NT2/D1 (cell line): ENCODE measurements at regions not wholly inside any gene's neighbourhood (a gene's known extent, or its start where the extent isn't known, plus 50 kb on each side); places are given as distances from the start of the nearest gene placed in this dataset.

Experiments used
- DNase-seq: peaks from one replicate; pipeline ENCODE4 v3.0.0-alpha.2; 2011; ENCODE audit warnings: low read depth, low spot score
- H3K27me3 ChIP-seq: 2 replicates; pipeline ENCODE4 v1.6.0; 2011; ENCODE audit warnings: mild to moderate bottlenecking; ENCODE audit not compliant: insufficient read length, insufficient read depth
- H3K36me3 ChIP-seq: 2 replicates; pipeline ENCODE4 v1.6.1; 2011; ENCODE audit warnings: mild to moderate bottlenecking, low read length, mixed read lengths; ENCODE audit not compliant: insufficient read depth, insufficient read length
- H3K4me1 ChIP-seq: 2 replicates; pipeline ENCODE4 v1.5.1; 2011; ENCODE audit not compliant: insufficient read depth, insufficient read length
- H3K4me3 ChIP-seq: 2 replicates; pipeline ENCODE4 v1.5.1; 2011; ENCODE audit warnings: low read depth; ENCODE audit not compliant: insufficient read length
- H3K9ac ChIP-seq: 2 replicates; pipeline ENCODE4 v1.6.0; 2011; ENCODE audit warnings: low read depth; ENCODE audit not compliant: insufficient read length
- H3K9me3 ChIP-seq: 2 replicates; pipeline ENCODE4 v1.5.1; 2011; ENCODE audit warnings: mild to moderate bottlenecking, low read length; ENCODE audit not compliant: insufficient read depth
- SUZ12 ChIP-seq: IDR thresholded peaks from 2 replicates; pipeline ENCODE4 v1.6.1; 2011; ENCODE audit not compliant: insufficient read length, insufficient read depth; ENCODE audit errors: extremely low read depth
- YY1 ChIP-seq: IDR thresholded peaks from 2 replicates; pipeline ENCODE4 v1.6.1; 2011; ENCODE audit not compliant: insufficient read length, insufficient read depth
- ZNF274 ChIP-seq: IDR thresholded peaks from 2 replicates; pipeline ENCODE4 v1.6.1; 2011; ENCODE audit warnings: mild to moderate bottlenecking, low read depth, low read length

GRCh38 chr1:90534663-90535295, 182.3 kb downstream of the BARHL2 start:
- H3K4me3 ChIP-seq: no peak overlapping the region
- H3K9ac ChIP-seq: no peak overlapping the region
- peak; percentile 42 for DNase-seq
- TF ChIP-seq ZNF274 (no peak), YY1 (no peak), SUZ12 (no peak)
- no peaks in the 10 kb centered on the region for H3K4me1 ChIP-seq
- H3K36me3 ChIP-seq: no peaks in the 10 kb centered on the region
- no peaks in the 10 kb centered on the region for H3K27me3 ChIP-seq
- H3K9me3 ChIP-seq: no peaks in the 10 kb centered on the region

GRCh38 chr1:90534116-90534515, 183.0 kb downstream of the BARHL2 start:
- H3K4me3 ChIP-seq: no peak overlapping the region
- DNase-seq: no peak
- no peak overlapping the region for H3K9ac ChIP-seq
- no peaks in the 10 kb centered on the region for H3K27me3 ChIP-seq
- TF ChIP-seq SUZ12 (no peak), YY1 (no peak), ZNF274 (no peak)
- no peaks in the 10 kb centered on the region for H3K9me3 ChIP-seq
- no peaks in the 10 kb centered on the region for H3K4me1 ChIP-seq
- no peaks in the 10 kb centered on the region for H3K36me3 ChIP-seq

- no peak for DNase-seq
- Histone ChIP-seq H3K27me3 (no peaks in the 10 kb centered on the region), H3K4me1 (no peaks in the 10 kb centered on the region), H3K9me3 (no peaks in the 10 kb centered on the region), H3K4me3 (no peak overlapping the region), H3K36me3 (no peaks in the 10 kb centered on the region), H3K9ac (no peak overlapping the region)
- no peak for TF ChIP-seq ZNF274
- TF ChIP-seq SUZ12: no peak
- no peak for TF ChIP-seq YY1
These were observed 190.1 kb downstream of the BARHL2 start for GRCh38 chr1:90526954-90527353.

DNA sequence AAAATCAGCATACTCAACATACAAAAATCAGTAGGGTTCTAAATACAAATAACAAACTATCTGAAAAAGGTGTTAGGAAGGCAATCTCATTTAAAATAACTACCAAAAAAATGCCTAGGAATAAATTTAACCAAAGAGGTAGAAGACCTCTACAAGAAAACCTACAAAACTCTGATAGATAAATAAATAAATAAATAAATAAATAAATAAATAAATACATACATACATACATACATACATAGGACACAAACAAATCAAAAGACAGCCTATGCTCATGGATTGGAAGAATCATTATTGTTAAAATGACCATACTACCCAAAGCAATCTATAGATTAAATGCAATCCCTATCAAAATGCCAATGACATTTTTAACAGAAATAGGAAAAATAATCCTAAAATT, 194.7 kb downstream of the BARHL2 start:
- TF ChIP-seq YY1 (no peak), ZNF274 (no peak), SUZ12 (no peak)
- H3K27me3 ChIP-seq: no peaks in the 10 kb centered on the region
- H3K9me3 ChIP-seq: no peaks in the 10 kb centered on the region
- no peak for DNase-seq
- H3K4me1 ChIP-seq: no peaks in the 10 kb centered on the region
- no peaks in the 10 kb centered on the region for H3K36me3 ChIP-seq
- no peak overlapping the region for H3K9ac ChIP-seq
- no peak overlapping the region for H3K4me3 ChIP-seq

- DNase-seq: no peak
- H3K4me3 ChIP-seq: no peak overlapping the region
- no peaks in the 10 kb centered on the region for H3K4me1 ChIP-seq
- TF ChIP-seq YY1: no peak
- no peak for TF ChIP-seq ZNF274
- no peak for TF ChIP-seq SUZ12
- H3K36me3 ChIP-seq: no peaks in the 10 kb centered on the region
- H3K9ac ChIP-seq: no peak overlapping the region
- H3K27me3 ChIP-seq: no peaks in the 10 kb centered on the region
- no peaks in the 10 kb centered on the region for H3K9me3 ChIP-seq
These were observed 203.1 kb downstream of the BARHL2 start for GRCh38 chr1:90513956-90514355.

DNA sequence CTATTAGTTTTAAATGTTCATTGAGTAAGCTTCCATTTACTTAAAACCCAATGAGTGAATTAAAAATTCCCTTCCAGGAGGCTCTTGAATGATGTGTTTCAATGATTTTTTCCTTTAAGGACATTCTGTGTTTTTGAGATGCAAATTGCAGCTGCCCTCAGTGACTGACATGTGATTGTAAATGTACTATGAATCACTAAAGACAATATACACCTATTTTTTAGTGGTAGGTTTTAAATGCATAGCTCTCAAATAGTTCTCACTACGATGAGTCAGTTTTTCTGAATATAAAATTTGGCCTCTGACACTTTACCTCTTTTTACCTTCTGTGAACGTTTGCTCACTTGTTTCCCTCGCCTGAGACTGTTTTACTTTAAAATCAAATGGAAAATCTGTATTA, 204.7 kb downstream of the BARHL2 start:
- no peaks in the 10 kb centered on the region for H3K9me3 ChIP-seq
- H3K36me3 ChIP-seq: no peaks in the 10 kb centered on the region
- TF ChIP-seq YY1 (no peak), SUZ12 (no peak), ZNF274 (no peak)
- no peaks in the 10 kb centered on the region for H3K27me3 ChIP-seq
- H3K4me3 ChIP-seq: no peak overlapping the region
- no peaks in the 10 kb centered on the region for H3K4me1 ChIP-seq
- no peak overlapping the region for H3K9ac ChIP-seq
- DNase-seq: no peak

DNA sequence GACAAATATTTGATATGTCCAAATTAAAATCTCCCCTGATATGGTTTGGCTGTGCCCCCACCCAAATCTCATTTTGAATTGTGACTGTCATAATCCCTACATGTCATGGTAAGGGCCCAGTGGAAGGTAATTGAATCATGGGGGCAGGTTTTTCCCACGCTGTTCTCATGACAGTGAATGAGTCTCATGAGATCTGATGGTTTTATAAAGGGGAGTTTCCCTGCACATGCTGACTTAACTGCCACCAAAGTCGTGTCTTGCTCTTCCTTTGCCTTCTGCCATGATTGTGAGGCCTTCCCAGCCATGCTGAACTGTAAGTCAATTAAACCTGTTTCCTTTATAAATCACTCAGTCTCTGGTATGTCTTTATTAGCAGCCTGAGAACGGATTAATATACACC, 207.0 kb downstream of the BARHL2 start:
- Histone ChIP-seq H3K9ac (no peak overlapping the region), H3K36me3 (no peaks in the 10 kb centered on the region), H3K27me3 (no peaks in the 10 kb centered on the region), H3K4me3 (no peak overlapping the region), H3K4me1 (no peaks in the 10 kb centered on the region), H3K9me3 (no peaks in the 10 kb centered on the region)
- no peak for TF ChIP-seq YY1
- TF ChIP-seq ZNF274: no peak
- no peak for TF ChIP-seq SUZ12
- DNase-seq: no peak

DNA sequence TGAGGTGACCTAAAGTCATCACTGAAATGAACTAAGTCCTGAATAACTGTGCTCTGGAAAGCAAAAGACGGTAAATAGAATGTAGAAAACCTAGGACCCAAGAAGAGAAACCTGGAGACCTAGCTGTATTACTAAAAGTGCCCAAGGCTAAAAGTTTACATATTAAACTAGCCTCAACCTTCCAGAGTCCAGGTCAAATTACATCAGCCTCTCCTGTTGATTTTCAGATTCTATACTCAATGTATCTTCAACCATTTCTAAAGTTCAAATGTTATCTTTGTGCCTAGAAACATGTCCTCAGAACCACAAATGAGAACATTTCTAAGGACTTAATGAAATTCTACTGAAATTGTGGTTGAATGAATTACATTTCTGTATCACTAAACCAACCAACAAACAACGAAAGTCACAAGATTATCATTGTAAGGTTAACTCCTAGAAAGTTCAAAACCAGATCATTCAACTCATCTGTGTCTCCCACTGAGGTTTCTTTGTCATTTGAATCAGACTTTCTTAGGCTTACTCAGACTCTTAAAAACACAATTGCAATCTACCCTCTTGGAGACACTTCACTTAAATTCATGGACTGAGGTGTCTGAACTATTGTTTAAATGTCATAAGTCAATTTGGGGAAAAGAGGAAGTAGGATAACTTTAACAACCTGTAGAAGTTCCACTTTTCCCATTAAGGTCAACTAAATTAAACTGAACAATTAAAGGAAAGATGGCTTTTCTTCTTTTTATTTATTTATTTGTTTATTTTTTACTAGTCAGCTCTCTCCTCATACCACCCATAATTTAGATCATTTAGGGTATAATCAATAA, 207.7 kb downstream of the BARHL2 start:
- H3K4me1 ChIP-seq: no peaks in the 10 kb centered on the region
- no peak overlapping the region for H3K4me3 ChIP-seq
- H3K9ac ChIP-seq: no peak overlapping the region
- H3K27me3 ChIP-seq: no peaks in the 10 kb centered on the region
- DNase-seq: no peak
- TF ChIP-seq SUZ12: no peak
- no peaks in the 10 kb centered on the region for H3K36me3 ChIP-seq
- no peaks in the 10 kb centered on the region for H3K9me3 ChIP-seq
